ENCODE measurements at regions not wholly inside any gene's neighbourhood (a gene's known extent, or its start where the extent isn't known, plus 50 kb on each side); places are given as distances from the start of the nearest gene placed in this dataset.

DNA sequence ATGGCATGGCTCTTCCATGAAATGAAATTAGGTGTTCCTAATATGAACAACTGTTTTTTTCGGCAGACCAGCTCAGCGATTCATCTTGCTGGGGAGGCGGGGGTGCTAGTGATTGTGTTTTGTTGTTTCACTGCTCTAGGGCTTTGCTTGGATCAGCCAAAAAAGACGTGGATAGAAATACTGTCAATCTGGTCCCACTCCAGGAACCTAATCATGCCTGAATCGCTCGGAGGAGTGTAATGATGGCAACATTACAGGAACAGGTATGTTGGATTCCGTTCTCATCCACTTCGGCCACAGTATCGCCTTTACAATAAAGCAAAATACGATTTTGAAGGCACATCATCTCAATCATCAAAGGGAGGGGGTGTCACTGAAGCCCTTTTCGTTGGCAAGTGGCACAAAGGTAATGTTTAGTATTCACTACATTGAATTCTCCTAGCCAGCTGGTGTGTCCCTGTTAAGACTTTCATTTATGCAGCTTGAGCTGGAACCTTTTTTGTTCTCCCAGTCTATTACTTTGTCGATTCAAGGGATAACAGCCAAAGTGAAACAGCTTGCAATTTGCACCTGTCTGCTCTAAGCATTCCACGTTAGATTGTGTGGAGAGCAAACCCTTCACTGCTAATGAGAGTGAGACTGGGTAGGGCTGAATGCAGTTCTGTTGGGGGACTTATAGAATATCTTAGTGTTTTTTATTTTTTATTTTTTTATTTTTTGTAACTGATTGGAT is 477.7 kb downstream of the TFAP2A start:
- TF ChIP-seq, protein P1, sequence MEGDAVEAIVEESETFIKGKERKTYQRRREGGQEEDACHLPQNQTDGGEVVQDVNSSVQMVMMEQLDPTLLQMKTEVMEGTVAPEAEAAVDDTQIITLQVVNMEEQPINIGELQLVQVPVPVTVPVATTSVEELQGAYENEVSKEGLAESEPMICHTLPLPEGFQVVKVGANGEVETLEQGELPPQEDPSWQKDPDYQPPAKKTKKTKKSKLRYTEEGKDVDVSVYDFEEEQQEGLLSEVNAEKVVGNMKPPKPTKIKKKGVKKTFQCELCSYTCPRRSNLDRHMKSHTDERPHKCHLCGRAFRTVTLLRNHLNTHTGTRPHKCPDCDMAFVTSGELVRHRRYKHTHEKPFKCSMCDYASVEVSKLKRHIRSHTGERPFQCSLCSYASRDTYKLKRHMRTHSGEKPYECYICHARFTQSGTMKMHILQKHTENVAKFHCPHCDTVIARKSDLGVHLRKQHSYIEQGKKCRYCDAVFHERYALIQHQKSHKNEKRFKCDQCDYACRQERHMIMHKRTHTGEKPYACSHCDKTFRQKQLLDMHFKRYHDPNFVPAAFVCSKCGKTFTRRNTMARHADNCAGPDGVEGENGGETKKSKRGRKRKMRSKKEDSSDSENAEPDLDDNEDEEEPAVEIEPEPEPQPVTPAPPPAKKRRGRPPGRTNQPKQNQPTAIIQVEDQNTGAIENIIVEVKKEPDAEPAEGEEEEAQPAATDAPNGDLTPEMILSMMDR (IDR thresholded peaks at IDR 0.05; ENCODE audit: insufficient read depth, low read depth, low read length) = no peak
- TF ChIP-seq EZH2 (IDR thresholded peaks at IDR 0.05; ENCODE audit: insufficient read depth, low read length) = no peak
